Erythroblast (primary cell): ENCODE measurements at regions not wholly inside any gene's neighbourhood (a gene's known extent, or its start where the extent isn't known, plus 50 kb on each side); places are given as distances from the start of the nearest gene placed in this dataset.

Source experiments
- GATA1 ChIP-seq: IDR thresholded peaks from 2 replicates; pipeline ENCODE4 v1.6.1; 2011; ENCODE audit warnings: low read depth, mild to moderate bottlenecking, control low read depth, low read length, moderate library complexity
- POLR2A ChIP-seq: IDR thresholded peaks from 2 replicates; pipeline ENCODE4 v1.6.1; 2011; ENCODE audit warnings: mild to moderate bottlenecking, low read length

DNA sequence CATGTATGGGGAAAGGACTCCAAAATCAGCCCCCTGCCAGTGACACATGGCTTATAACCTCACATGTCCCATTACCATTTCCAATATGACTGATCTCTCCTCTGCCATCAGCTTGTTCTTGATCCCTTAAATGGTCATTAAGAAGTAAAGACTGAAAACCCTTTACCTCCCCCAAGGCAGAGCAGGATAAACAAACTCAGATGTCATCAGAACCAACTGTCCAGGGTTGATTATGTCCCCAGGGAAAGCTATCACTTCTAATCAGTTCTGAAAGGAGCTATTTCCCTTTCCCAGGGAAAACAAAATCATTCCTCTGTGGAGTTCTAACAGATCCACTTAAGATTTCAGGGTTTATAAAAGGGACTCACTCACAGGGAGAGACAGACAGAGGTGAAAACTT lies 350.9 kb downstream of the SUCLA2 start:
- TF ChIP-seq POLR2A (no peak), GATA1 (no peak)
